Calu3 (cell line): ENCODE measurements at regions not wholly inside any gene's neighbourhood (a gene's known extent, or its start where the extent isn't known, plus 50 kb on each side); places are given as distances from the start of the nearest gene placed in this dataset.

Experiments
- BruUV-seq: library from RNA; stranded (reverse); fragments of 400-500 nt; replicated peaks from 2 replicates; lab custom pipeline; 2021; lab: Mats Ljungman, UMichigan
- CTCF ChIA-PET: fragments of 300-600 bp; sonication (Branson Sonifier 250); formaldehyde crosslinking; loops from one replicate; lab custom pipeline; 2022; ENCODE audit warnings: antibody characterized with exemption; lab: Charles Lee
- DNase-seq: peaks from one replicate; pipeline ENCODE4 v3.0.0; 2022
- H3K27ac Mint-ChIP-seq: one replicate; pipeline ENCODE4 v1.8.0; 2022; ENCODE audit warnings: mixed read lengths; ENCODE audit not compliant: unreplicated experiment
- H3K27me3 Mint-ChIP-seq: one replicate; pipeline ENCODE4 v1.8.0; 2022; ENCODE audit warnings: mixed read lengths; ENCODE audit not compliant: unreplicated experiment
- H3K36me3 Mint-ChIP-seq: one replicate; pipeline ENCODE4 v1.8.0; 2022; ENCODE audit warnings: mild to moderate bottlenecking, moderate library complexity, mixed read lengths; ENCODE audit not compliant: insufficient read depth, unreplicated experiment
- H3K4me1 Mint-ChIP-seq: one replicate; pipeline ENCODE4 v1.8.0; 2022; ENCODE audit warnings: mild to moderate bottlenecking, low read depth, mixed read lengths; ENCODE audit not compliant: unreplicated experiment
- H3K4me3 Mint-ChIP-seq: one replicate; pipeline ENCODE4 v1.8.0; 2022; ENCODE audit warnings: mild to moderate bottlenecking, low read depth, moderate library complexity, mixed read lengths; ENCODE audit not compliant: unreplicated experiment
- H3K9me3 Mint-ChIP-seq: one replicate; pipeline ENCODE4 v1.8.0; 2022; ENCODE audit warnings: low read depth, mixed read lengths; ENCODE audit not compliant: unreplicated experiment
- intact Hi-C: fragments of 100-400 bp; cut with micrococcal nuclease; formaldehyde crosslinking; loops from one replicate; pipeline ENCODE4 v1.10.0; 2022; ENCODE audit not compliant: unreplicated experiment
- TF ChIP-seq, protein P1 (sequence below): fragments of 200-600 bp; IDR thresholded peaks from one replicate; pipeline ENCODE4 v1.8.0; 2022; ENCODE audit warnings: antibody characterized with exemption; ENCODE audit not compliant: unreplicated experiment

DNA sequence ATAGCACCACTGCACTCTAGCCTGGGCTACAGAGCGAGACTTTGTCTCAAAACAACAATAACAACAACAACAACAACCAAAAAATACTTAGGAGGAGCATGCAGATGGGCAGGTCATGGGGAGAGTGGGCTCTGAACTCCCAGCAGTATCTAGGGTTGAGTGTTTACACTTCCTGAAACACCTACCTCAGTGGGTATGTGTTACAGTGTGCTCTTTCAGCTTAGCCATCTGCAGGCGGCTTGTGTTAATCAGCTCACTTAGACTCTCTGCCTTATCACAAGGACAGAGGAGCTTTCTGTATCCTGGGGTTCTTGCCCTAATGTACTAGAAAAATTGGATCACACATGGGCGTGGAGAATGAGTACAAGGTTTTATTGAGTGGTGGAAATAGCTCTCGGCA is 340.2 kb downstream of the KIF20B start:
- Mint-ChIP-seq H3K27ac (no peak overlapping the region), H3K9me3 (no peaks in the 10 kb centered on the region), H3K27me3 (no peaks in the 10 kb centered on the region), H3K4me1 (no peaks in the 10 kb centered on the region), H3K4me3 (no peak overlapping the region), H3K36me3 (no peaks in the 10 kb centered on the region)
- no peak for DNase-seq
- CTCF ChIA-PET: no interaction called here
- TF ChIP-seq, protein P1, sequence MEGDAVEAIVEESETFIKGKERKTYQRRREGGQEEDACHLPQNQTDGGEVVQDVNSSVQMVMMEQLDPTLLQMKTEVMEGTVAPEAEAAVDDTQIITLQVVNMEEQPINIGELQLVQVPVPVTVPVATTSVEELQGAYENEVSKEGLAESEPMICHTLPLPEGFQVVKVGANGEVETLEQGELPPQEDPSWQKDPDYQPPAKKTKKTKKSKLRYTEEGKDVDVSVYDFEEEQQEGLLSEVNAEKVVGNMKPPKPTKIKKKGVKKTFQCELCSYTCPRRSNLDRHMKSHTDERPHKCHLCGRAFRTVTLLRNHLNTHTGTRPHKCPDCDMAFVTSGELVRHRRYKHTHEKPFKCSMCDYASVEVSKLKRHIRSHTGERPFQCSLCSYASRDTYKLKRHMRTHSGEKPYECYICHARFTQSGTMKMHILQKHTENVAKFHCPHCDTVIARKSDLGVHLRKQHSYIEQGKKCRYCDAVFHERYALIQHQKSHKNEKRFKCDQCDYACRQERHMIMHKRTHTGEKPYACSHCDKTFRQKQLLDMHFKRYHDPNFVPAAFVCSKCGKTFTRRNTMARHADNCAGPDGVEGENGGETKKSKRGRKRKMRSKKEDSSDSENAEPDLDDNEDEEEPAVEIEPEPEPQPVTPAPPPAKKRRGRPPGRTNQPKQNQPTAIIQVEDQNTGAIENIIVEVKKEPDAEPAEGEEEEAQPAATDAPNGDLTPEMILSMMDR: no peak
- BruUV-seq: no TSS peak
- intact Hi-C loops: no loop called here

DNA sequence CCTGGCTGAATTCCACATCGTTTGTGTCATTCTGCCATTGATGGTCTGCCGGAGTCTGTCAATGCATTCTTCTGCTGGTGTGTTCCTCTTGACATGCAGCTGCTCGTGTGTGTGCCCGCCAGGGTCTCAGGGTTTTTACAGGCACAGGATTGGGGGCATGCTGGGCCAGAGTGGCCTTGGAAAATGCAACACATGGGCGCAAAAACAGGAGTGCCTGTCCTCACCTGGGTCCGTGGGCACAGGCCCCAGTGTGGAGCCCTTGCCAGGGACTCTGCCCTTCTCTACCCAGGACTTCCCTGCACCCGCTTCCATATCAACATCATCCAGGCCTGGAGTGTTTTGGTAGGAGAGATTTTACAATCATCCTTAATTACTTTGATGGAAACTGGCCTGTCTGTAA is 340.7 kb downstream of the KIF20B start:
- CTCF ChIA-PET: no interaction called here
- Mint-ChIP-seq H3K4me1 (peaks cover 4% of the 10 kb centered on the region), H3K27me3 (no peaks in the 10 kb centered on the region), H3K4me3 (no peak overlapping the region), H3K36me3 (no peaks in the 10 kb centered on the region), H3K9me3 (no peaks in the 10 kb centered on the region), H3K27ac (no peak overlapping the region)
- TF ChIP-seq, protein P1: no peak
- intact Hi-C loops: no loop called here
- DNase-seq: no peak
- BruUV-seq: no TSS peak

DNA sequence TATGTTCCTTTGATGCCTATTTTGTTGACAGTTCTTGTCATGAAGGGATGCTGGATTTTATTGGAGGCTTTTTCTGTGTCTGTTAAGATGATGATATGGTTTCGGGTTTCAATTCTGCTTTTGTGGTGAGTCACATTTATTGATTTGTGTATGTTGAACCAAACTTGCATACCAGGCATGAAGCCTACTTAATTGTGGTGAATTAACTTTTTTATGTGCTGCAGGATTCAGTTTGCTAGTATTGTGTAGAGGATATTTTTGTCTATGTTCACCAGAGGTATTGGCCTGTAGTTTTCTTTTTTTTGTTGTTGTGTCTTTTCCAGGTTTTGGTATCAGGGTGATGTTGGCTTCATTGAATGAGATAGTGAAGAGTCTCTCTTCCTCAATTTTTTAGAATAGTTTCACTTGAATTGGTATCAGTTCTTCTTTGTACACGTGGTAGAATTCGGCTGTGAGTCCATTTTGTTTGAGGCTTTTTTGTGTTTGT is 345.9 kb downstream of the KIF20B start:
- no peak for DNase-seq
- intact Hi-C loops: loop anchor here (5.0 kb wide), 1 partner anchor 40 kb away; no protein-coding TSS in a partner anchor
- TF ChIP-seq, protein P1: no peak
- H3K36me3 Mint-ChIP-seq: no peaks in the 10 kb centered on the region
- H3K4me3 Mint-ChIP-seq: no peak overlapping the region
- no peak overlapping the region for H3K27ac Mint-ChIP-seq
- H3K4me1 Mint-ChIP-seq: peaks cover 15% of the 10 kb centered on the region
- no peaks in the 10 kb centered on the region for H3K27me3 Mint-ChIP-seq
- H3K9me3 Mint-ChIP-seq: no peaks in the 10 kb centered on the region
- CTCF ChIA-PET: no interaction called here
- no TSS peak for BruUV-seq

DNA sequence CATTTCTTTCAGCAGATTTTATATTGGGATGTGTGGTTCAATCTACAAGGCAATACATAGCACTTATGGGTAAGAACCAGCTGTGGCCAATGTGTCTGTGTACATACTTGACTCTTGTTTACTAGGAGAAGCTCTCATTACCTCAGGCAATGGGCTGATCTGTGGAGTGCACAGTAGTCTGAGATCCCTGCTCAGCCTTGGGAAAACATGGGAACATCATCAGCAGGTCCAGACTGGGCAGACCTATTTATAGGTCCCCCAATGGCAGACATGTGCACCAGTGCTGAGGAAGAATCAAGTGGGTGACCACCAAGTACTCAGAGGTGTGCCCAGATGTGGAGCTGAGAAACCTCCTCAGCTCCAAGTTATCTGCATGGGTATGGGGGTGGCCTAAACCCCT is 349.7 kb downstream of the KIF20B start:
- Mint-ChIP-seq H3K27me3 (no peaks in the 10 kb centered on the region), H3K36me3 (no peaks in the 10 kb centered on the region), H3K27ac (no peak overlapping the region), H3K9me3 (no peaks in the 10 kb centered on the region), H3K4me3 (no peak overlapping the region), H3K4me1 (peaks cover 15% of the 10 kb centered on the region)
- CTCF ChIA-PET: no interaction called here
- intact Hi-C loops: no loop called here
- TF ChIP-seq, protein P1: no peak
- no TSS peak for BruUV-seq
- no peak for DNase-seq
